ENCODE measurements at regions not wholly inside any gene's neighbourhood (a gene's known extent, or its start where the extent isn't known, plus 50 kb on each side); places are given as distances from the start of the nearest gene placed in this dataset.

DNA sequence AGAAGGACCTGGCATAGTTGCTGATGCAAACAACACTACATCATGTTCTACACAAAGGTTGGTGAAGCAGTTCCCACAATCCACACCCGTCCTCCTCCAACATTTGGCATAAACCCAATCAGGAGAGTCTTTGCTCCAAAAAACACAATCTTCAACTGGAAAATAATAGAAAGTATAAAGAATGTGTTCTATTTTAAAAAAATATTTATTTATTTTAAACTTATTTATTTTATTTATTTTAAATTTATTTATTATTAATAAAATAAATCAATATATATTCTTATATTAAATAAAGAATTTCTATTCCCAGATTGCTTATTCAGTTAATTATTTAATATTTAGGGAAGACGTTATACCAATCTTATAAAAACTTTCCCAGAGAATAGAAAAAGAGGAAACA, 1753.7 kb upstream of the AGA start:
- H3K27me3 ChIP-seq, result no peaks in the 10 kb centered on the region
- DNase-seq (ENCODE audit: low spot score in 2 of 2), result no peak
- TF ChIP-seq POLR2AphosphoS5 (IDR thresholded peaks at IDR 0.05) (no peak), EP300 (IDR thresholded peaks at IDR 0.05) (no peak)
- H3K9me3 ChIP-seq, result no peaks in the 10 kb centered on the region
- H3K36me3 ChIP-seq, result no peaks in the 10 kb centered on the region
- no peak overlapping the region for H3K4me3 ChIP-seq
- no peak overlapping the region for H3K27ac ChIP-seq
- H3K4me1 ChIP-seq, result no peaks in the 10 kb centered on the region
- 84% methylated on average over 2 of the region's 2 CpGs for WGBS

DNA sequence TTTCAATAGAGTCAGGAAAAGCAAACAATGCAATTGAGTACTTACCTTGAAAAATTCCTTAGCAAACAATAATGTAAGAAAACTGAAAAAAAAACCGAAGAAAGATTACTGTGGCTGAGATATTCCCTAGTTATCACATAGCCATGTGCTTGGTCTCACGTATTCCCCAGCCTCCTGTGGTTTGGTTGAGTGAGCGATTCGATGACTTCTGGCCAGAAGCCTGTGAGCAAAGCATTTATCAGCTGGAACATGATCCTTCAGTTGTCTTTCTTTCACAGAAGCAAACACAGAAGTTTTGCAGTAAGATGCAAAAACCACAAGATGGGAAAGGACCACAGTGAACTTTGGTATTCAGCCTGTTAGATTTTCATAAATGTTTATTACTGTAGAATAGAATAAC, 1754.3 kb upstream of the AGA start:
- H3K27ac ChIP-seq, result no peak overlapping the region
- H3K9me3 ChIP-seq, result no peaks in the 10 kb centered on the region
- DNase-seq (ENCODE audit: low spot score in 2 of 2), result no peak
- no peaks in the 10 kb centered on the region for H3K36me3 ChIP-seq
- H3K4me3 ChIP-seq, result no peak overlapping the region
- TF ChIP-seq, protein P1, sequence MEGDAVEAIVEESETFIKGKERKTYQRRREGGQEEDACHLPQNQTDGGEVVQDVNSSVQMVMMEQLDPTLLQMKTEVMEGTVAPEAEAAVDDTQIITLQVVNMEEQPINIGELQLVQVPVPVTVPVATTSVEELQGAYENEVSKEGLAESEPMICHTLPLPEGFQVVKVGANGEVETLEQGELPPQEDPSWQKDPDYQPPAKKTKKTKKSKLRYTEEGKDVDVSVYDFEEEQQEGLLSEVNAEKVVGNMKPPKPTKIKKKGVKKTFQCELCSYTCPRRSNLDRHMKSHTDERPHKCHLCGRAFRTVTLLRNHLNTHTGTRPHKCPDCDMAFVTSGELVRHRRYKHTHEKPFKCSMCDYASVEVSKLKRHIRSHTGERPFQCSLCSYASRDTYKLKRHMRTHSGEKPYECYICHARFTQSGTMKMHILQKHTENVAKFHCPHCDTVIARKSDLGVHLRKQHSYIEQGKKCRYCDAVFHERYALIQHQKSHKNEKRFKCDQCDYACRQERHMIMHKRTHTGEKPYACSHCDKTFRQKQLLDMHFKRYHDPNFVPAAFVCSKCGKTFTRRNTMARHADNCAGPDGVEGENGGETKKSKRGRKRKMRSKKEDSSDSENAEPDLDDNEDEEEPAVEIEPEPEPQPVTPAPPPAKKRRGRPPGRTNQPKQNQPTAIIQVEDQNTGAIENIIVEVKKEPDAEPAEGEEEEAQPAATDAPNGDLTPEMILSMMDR (IDR thresholded peaks at IDR 0.05), result no peak
- TF ChIP-seq EP300 (IDR thresholded peaks at IDR 0.05), result no peak
- TF ChIP-seq POLR2AphosphoS5 (IDR thresholded peaks at IDR 0.05), result no peak
- TF ChIP-seq POLR2A (IDR thresholded peaks at IDR 0.05), result no peak
- no peaks in the 10 kb centered on the region for H3K4me1 ChIP-seq
- WGBS, result 67% methylated on average over 4 of the region's 4 CpGs
- H3K27me3 ChIP-seq, result no peaks in the 10 kb centered on the region

DNA sequence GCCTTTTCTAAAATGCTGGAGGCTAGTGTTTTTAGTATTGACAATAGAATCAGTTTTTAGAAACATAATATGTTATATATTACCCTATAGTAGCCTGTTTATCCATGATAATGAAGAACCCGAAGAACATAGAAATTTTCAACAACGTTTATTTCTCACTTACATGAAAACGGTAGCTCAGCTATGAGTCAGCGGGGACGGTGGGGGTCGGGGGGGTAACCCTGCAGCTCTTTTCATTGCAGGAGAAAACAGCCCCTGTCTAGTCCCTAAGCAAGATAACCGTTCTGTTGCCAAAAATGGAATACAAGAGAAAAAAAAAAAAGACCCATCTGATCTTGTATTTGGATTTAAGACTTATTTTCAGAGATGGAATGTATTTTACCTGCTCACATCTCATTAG, 1758.4 kb upstream of the AGA start:
- H3K4me3 ChIP-seq, result no peak overlapping the region
- WGBS, result 80% methylated on average over 7 of the region's 7 CpGs
- H3K27me3 ChIP-seq, result no peaks in the 10 kb centered on the region
- no peaks in the 10 kb centered on the region for H3K36me3 ChIP-seq
- H3K4me1 ChIP-seq, result no peaks in the 10 kb centered on the region
- no peaks in the 10 kb centered on the region for H3K9me3 ChIP-seq
- DNase-seq (ENCODE audit: low spot score in 2 of 2), result no peak
- no peak overlapping the region for H3K27ac ChIP-seq
- TF ChIP-seq EP300 (IDR thresholded peaks at IDR 0.05) (no peak), POLR2A (IDR thresholded peaks at IDR 0.05) (no peak), POLR2AphosphoS5 (IDR thresholded peaks at IDR 0.05) (no peak)
- TF ChIP-seq, protein P1 (IDR thresholded peaks at IDR 0.05), result no peak

DNA sequence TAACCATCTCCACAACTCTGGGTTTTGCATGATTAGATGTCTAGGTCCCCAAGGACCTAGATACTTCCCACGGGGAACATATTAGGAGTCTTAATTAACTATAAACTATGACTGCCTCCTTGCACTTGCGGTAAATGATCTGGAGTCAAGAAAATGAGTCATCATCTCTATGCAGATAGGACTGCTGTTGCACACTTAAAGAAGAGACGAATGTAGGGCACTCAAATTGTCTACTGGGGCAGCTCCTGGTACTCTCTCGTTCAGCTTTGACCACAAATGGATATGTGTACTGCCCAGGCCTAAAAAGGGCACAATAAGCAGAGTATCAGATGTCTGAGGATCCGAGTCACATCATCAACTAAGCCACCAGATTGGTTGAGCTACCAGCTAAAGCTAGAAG, 1783.4 kb upstream of the AGA start:
- Histone ChIP-seq H3K9me3 (peaks cover 16% of the 10 kb centered on the region), H3K4me3 (no peak overlapping the region), H3K4me1 (no peaks in the 10 kb centered on the region), H3K36me3 (no peaks in the 10 kb centered on the region), H3K27me3 (no peaks in the 10 kb centered on the region), H3K27ac (no peak overlapping the region)
- TF ChIP-seq, protein P1 (IDR thresholded peaks at IDR 0.05), result no peak
- TF ChIP-seq POLR2AphosphoS5 (IDR thresholded peaks at IDR 0.05), result no peak
- no peak for TF ChIP-seq POLR2A (IDR thresholded peaks at IDR 0.05)
- 84% methylated on average over 5 of the region's 5 CpGs for WGBS
- no peak for DNase-seq (ENCODE audit: low spot score in 2 of 2)

DNA sequence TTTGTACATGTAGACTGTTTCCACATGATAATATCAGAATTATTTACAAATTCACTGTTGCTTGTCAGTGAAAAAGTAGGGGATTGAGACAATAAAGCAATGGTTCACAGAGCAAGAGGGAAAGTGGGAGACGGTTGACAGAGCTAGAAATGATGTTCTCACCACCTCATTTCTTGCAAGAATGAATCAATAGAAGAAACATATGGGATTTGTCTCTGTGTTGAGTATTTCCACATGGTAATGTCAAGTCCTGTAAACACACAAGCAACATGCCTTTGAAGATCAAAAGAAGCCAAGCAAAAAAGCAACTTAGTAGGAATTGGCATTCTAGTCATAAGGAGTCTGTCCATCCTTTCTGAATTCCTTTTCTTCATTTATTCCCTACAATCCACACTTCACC, 1806.6 kb upstream of the AGA start:
- H3K4me3 ChIP-seq, result no peak overlapping the region
- H3K27me3 ChIP-seq, result no peaks in the 10 kb centered on the region
- no peak overlapping the region for H3K27ac ChIP-seq
- no peaks in the 10 kb centered on the region for H3K4me1 ChIP-seq
- H3K9me3 ChIP-seq, result no peaks in the 10 kb centered on the region
- H3K36me3 ChIP-seq, result no peaks in the 10 kb centered on the region
- WGBS, result 45% methylated on average over 1 of the region's 1 CpG
- no peak for DNase-seq (ENCODE audit: low spot score in 2 of 2)
- TF ChIP-seq POLR2A (IDR thresholded peaks at IDR 0.05) (no peak), EP300 (IDR thresholded peaks at IDR 0.05) (no peak), POLR2AphosphoS5 (IDR thresholded peaks at IDR 0.05) (no peak)

DNA sequence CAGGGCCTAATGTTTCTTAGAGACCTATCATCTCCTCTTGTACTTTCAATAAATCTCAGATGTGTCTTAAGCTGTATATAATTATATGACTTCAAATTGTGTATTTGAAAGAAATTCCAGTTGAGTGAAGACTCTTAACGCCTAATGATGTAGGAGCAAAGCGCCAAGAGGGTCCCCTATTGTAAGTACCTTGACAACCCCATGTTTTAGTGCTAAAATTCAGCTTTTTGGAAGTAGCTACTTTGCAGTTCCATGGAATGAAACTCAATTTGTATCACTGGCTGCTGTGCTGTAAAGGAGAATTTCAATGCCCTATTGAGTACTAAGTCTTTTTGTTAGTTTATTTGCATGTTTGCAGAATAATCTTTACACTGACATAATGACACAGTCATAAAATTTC, 1826.6 kb upstream of the AGA start:
- H3K36me3 ChIP-seq, result no peaks in the 10 kb centered on the region
- H3K9me3 ChIP-seq, result peaks cover 6% of the 10 kb centered on the region
- H3K4me1 ChIP-seq, result no peaks in the 10 kb centered on the region
- no peak for TF ChIP-seq POLR2AphosphoS5 (IDR thresholded peaks at IDR 0.05)
- TF ChIP-seq, protein P1 (IDR thresholded peaks at IDR 0.05), result no peak
- TF ChIP-seq POLR2A (IDR thresholded peaks at IDR 0.05), result no peak
- TF ChIP-seq EP300 (IDR thresholded peaks at IDR 0.05), result no peak
- no peak for DNase-seq (ENCODE audit: low spot score in 2 of 2)
- H3K27me3 ChIP-seq, result no peaks in the 10 kb centered on the region
- no peak overlapping the region for H3K4me3 ChIP-seq
- no peak overlapping the region for H3K27ac ChIP-seq
- 93% methylated on average over 2 of the region's 2 CpGs for WGBS
